VCaP (cell line): ENCODE measurements at regions not wholly inside any gene's neighbourhood (a gene's known extent, or its start where the extent isn't known, plus 50 kb on each side); places are given as distances from the start of the nearest gene placed in this dataset.

Experiments
- H3K27ac ChIP-seq: fragments of 450-650 bp; 2 replicates; pipeline ENCODE4 v1.5.1; 2017
- CTCF ChIP-seq: fragments of 450-650 bp; conservative IDR thresholded peaks from 2 replicates; pipeline ENCODE4 v1.5.1; 2017; ENCODE audit warnings: mild to moderate bottlenecking, moderate library complexity

GRCh38 chr11:134677891-134678551, 266.0 kb upstream of the B3GAT1 start:
- H3K27ac ChIP-seq: no peak overlapping the region
- TF ChIP-seq CTCF: no peak

- TF ChIP-seq CTCF: no peak
- H3K27ac ChIP-seq: no peak overlapping the region
Measured at GRCh38 chr11:134677397-134677822, 265.4 kb upstream of the B3GAT1 start.

- no peak for TF ChIP-seq CTCF
- H3K27ac ChIP-seq: no peak overlapping the region
Measured at GRCh38 chr11:134676516-134677287, 264.7 kb upstream of the B3GAT1 start.

- no peak overlapping the region for H3K27ac ChIP-seq
- no peak for TF ChIP-seq CTCF
Measured at GRCh38 chr11:134675983-134676382, 263.9 kb upstream of the B3GAT1 start.

GRCh38 chr11:134674974-134675373, 262.9 kb upstream of the B3GAT1 start:
- H3K27ac ChIP-seq: no peak overlapping the region
- TF ChIP-seq CTCF: no peak

- no peak for TF ChIP-seq CTCF
- no peak overlapping the region for H3K27ac ChIP-seq
Measured at GRCh38 chr11:134670961-134671370, 258.9 kb upstream of the B3GAT1 start.

- H3K27ac ChIP-seq: no peak overlapping the region
Measured at GRCh38 chr11:134670247-134670782, 258.3 kb upstream of the B3GAT1 start.

More at GRCh38 chr11:134670247-134670782, 258.3 kb upstream of the B3GAT1 start:
- no peak for TF ChIP-seq CTCF
